NCI-H146 (cell line): ENCODE measurements at regions not wholly inside any gene's neighbourhood (a gene's known extent, or its start where the extent isn't known, plus 50 kb on each side); places are given as distances from the start of the nearest gene placed in this dataset.
"Not testable (repeated sequence)": the region's sequence is repeated elsewhere in the genome, so short reads cannot be mapped to it uniquely, and the experiment has no call there.

Source experiments
- DNase-seq: peaks from one replicate; lab custom pipeline; 2025; lab: John Stamatoyannopoulos, UW

- DNase-seq: no peak
These were observed 269.5 kb upstream of the PCDH20 start for GRCh38 chr13:61684976-61685681.

GRCh38 chr13:61672756-61673155, 257.1 kb upstream of the PCDH20 start:
- DNase-seq: no peak

GRCh38 chr13:61670384-61671161, 254.9 kb upstream of the PCDH20 start:
- peak; percentile 88 for DNase-seq

DNA sequence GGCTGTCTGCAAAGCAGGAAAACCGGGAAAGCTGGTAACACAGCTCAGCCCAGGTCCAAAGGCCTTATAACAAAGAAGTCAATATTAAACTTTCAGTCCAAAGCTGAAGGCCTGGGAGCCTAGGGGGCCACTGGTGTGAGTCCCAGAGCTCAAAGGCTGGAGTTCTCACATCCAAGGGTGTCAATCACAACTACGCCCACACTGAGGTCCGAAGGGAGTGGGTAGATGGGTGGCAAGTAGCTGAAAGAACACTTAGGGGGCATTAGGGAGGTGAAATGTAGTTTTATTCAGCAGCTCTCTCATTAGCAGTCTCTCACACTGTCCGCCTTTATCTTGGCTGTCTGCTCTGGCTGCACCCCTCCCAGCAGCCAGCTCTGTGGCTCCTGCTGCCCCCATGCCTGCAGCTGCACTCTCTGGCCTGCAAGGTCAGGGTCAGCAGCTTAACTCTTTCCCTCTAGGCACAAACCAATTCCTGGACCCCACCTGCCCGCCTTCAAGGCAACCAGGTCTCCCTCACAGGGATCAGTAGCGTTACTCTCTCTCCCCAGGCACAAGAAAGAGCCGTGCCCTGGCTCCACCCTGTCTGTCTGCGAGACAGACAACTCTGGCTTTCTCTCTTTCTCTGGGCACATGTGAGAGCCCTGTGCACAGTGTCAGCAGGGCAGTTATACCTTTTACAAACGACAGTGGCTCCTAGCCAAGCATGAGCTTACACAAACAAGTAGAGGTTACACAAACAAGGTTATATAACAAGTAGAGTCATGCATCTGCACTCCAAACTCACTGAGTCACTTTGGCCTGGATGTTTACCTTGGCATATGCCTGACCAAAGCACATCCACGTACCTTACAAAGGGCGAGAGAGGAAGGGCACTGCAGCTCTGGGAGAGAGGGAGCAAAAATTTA, 249.4 kb upstream of the PCDH20 start:
- no peak for DNase-seq

DNA sequence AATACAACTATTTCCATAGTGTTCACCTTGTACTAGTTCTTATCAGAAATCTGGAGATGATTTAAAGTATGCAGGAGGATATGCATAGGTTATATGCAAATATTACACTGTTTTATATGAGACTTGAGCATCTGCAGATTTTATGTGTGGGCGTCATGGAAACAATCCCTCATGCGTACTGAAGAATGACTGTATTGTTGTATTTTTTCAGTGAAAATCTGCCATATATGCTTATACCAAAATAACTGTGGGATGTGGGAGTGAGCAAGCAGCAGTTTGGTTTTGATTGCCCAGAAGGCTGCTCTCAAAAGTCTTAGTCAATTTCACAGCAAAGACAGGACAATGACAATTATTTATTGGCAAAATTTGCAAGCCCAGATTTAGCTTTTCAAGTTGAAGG, 238.8 kb upstream of the PCDH20 start:
- no peak for DNase-seq

DNA sequence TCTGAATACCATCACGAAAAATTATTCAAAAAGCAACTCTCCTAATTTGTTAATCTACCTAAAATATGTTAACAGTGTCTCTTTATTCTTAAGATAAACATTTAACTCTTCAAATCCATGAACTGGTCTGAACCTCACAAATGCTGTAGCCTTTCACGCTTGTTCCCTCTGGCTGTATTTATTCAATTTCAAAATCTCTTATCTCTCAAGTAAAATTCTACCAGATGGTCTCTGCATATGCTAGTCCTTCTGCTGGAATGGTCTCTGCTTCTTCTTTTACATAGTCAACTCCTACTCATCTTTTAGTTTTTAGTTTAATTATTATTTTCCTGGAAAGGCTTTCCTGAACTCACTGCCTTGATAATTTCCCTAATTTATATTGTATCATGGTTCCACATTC, 232.9 kb upstream of the PCDH20 start:
- no peak for DNase-seq

DNA sequence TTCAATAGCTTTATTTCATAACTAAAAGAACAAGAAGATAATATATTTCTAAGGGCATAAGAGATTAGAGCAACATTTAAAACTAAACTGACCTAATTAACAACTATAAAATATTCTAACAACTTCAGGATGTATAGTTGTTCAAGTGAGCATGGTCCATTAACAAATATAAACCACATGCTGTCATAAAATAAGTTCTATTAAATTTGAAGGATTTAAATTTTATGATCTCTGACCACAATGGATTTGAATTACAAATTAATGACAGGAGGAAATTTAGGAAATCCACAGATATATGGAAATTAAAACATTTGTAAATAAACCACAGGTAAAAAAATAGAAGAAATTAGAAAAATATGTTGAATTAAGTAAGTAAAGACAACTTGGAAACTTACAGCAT, 196.5 kb upstream of the PCDH20 start:
- DNase-seq: no peak

DNA sequence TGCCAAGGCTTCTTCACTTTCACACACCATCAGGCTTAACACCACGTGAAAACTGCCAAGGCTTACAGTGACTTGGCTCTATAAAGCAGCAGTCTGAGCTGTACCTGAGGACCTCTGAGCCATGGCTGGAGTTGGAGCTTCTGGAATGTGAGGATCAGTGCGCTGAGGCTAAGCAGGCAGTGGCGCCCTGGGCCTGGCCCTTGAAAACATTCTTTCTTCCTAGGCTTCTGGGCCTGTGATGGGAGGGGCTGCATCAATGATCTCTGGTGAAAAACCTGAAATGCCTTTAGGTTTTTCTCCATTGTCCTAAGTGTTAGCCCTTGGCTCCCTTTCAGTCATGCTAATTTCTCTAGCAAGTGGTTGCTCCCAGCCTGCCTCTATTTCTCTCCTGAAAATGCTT, 192.5 kb upstream of the PCDH20 start:
- no peak for DNase-seq

DNA sequence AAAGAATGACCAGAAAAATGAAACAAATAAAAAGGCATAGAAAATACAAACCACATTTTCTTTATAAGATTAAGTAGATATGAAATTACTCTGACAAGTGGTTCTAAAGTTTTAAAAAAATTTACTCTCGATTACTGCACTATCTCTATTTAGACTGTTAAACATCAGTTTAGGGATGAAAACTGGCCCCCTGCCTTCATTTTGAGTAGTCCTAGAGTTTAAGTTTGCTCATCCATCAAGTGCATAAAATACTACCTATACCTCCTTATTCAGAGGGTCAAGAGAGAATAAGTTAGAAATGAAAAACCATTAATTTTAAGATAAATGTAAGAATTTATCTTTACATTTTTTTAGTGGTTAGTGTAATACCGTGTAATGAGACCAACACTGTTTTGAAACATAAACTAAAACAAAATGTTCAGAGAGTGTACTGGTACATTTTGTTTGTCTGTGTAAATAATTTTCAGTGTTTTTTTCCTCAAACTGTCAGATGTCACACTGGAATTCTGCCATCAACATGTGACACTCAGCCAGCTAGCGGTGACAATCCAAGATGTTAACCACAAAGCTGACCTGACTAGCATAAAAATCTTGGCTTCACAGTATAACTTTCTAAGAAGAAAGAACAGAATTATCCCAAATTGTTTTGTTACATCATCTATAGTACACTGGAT, 184.8 kb upstream of the PCDH20 start:
- DNase-seq: no peak

GRCh38 chr13:61592489-61592888, 176.8 kb upstream of the PCDH20 start:
- DNase-seq: no peak

DNA sequence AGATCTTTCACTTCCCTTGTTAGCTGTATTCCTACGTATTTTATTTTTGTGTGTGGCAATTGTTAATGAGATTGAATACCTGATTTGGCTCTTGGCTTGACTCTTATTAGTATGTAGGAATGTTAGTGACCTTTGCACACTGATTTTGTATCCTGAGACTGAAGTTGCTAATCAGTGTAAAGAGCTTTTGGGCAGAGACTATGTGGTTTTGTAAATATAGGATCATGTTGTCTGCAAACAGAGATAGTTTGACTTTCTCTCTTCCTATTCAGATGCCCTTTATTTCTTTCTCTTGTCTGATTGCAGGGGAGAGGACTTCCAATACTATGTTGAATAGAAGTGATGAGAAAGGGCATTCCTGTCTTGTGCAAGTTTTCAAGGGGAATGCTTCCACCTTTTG, 160.3 kb upstream of the PCDH20 start:
- DNase-seq: no peak

DNA sequence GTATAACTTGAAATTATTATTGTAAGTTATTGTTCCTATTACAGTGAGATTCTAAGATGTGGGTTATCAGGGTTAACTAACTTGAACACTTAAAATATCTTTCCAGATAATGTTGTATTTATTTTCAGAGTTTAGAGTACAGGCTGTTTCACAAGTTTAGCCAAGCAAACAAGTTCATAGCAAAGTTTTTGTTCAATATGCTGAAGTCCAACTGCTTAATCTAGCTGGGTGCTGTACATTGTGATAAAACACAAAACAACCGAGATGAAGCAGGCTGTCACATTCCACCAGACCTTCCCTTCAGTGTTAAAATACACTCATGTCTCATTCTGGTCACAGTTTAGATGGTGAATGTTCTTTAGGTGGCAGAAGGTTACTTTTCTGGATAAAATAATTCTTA, 148.0 kb upstream of the PCDH20 start:
- DNase-seq: no peak

- DNase-seq: no peak
These were observed 131.3 kb upstream of the PCDH20 start for GRCh38 chr13:61546911-61547310.

DNA sequence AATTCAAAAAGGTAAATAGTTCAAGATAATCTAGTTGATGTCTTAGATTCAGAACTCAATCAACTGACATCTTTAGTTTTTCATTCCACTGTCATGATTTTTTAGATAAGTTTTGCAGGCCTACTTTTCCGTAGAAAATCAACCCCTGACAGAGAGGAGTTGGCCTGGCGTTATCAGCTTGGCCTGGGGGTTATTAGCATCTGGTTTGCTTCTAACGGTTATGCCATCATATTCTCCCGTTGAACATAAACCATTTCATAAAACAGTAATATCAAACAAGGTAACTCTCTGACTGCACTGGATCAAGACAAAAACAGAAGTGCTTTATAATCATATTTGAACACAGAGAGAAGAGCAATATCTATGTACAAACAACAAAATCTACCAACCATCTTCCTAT, 130.8 kb upstream of the PCDH20 start:
- DNase-seq: no peak

- no peak for DNase-seq
These were observed 120.8 kb upstream of the PCDH20 start for GRCh38 chr13:61536433-61536832.

- no peak for DNase-seq
These were observed 115.9 kb upstream of the PCDH20 start for GRCh38 chr13:61531383-61532065.

GRCh38 chr13:61519214-61519613, 103.6 kb upstream of the PCDH20 start:
- not testable (repeated sequence) for DNase-seq

DNA sequence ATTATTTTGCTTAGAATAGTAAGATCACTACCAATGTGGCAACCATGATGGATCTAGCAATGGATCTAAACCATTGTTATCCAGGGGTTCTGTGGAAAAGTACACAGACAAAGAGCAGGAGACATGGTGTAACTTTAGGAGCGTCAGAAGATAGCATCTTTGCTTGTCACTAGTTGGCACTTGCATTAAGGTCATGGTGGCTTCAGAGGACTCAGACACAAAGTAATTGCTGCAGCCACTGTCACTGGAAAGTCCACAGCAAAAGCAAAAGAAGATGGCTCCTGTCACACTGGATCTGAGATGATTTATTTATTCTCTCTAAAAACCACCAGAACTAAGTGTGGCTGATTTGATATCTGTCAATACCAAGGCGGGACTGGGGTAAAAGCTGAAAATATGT, 93.3 kb upstream of the PCDH20 start:
- DNase-seq: no peak

DNA sequence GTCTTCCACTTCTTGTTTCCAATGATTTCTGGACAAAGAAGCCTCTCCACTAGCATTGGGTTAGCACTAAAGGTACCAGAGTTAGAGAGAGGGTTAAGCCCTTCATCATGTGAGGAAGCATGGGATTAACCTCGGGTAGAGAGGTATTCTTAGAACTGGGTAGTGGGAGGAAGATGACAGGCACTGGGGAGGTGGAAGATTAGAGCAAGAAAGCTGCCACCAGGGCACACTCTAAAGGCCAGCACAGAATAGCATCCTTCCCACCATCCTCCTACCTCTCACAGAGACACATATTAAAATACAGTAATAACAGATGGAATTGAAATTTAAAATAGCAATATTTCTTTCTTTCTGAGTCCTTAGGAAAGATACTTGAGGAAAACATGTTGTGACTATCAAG, 84.5 kb upstream of the PCDH20 start:
- DNase-seq: no peak

- DNase-seq: no peak
These were observed 80.0 kb upstream of the PCDH20 start for GRCh38 chr13:61495648-61496047.

DNA sequence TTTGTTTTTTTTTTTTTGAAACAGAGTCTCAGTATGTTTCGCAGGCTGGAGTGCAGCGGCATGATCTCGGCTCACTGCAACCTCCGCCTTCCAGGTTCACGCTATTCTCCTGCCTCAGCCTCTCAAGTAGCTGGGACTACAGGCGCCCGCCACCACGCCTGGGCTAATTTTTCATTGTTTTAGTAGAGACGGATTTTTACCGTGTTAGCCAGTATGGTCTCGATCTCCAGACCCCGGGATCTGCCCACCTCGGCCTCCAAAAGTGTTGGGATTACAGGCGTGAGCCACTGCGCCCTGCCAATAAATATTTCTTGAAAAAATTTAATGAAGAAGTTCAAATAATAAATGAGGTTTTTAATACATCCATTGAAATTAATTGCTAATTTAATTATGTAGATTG, 77.9 kb upstream of the PCDH20 start:
- not testable (repeated sequence) for DNase-seq

- no peak for DNase-seq
These were observed 70.8 kb upstream of the PCDH20 start for GRCh38 chr13:61486496-61486895.
